ENCODE measurements at regions not wholly inside any gene's neighbourhood (a gene's known extent, or its start where the extent isn't known, plus 50 kb on each side); places are given as distances from the start of the nearest gene placed in this dataset.

DNA sequence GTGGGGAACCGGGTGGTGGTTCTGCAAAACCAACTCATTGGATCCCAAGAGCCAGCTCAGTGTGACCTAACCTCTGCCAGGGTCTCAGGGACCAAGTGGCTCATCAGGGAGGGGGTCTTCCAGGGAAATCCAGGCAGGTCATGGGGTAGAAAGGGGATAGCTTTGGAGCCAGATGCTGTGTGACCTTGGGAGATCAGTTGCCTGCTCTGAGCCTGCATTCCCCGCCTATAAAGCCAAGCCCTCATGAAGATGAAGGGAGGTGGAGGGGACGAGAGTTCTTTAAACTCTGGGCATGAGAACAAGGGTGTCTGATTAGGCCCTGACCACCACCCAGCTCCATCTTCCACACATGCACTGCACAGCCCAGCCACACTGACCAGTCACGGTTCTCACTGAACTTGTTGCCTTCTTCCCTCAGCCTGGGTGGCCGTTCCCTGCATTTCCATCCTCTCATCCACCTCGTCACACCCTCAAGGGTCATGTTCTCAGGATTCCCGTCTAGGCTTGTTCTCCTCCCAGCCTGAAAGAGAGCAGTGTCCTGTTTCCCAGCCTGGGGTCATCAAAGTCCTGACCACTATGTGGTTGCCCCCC, 475.5 kb downstream of the TBC1D22A start:
- no peak overlapping the region for H3K4me3 Mint-ChIP-seq
- H3K9me3 ChIP-seq (ENCODE audit: control extremely low read depth in 1 of 3, control insufficient read depth in 2 of 3, insufficient read depth in 1 of 3, low read length in 2 of 3) = peaks cover 0 to 12% (median 9%) of the 10 kb centered on the region in 3 donors
- ATAC-seq (ENCODE audit: low read depth) (no peak), DNase-seq (no peak)
- no peaks in the 10 kb centered on the region for H3K36me3 ChIP-seq (replicated peaks in 1 of 2; ENCODE audit: control extremely low read depth in 1 of 2, control insufficient read depth in 1 of 2, extremely low read depth in 1 of 2, insufficient read depth in 2 of 2, low read length in 1 of 2)
- ChIA-PET POLR2A (no interaction called here), CTCF (no interaction called here)
- no peak overlapping the region for H3K4me2 ChIP-seq (replicated peaks; ENCODE audit: low read depth, low read length, poor library complexity, severe bottlenecking)
- H3K27me3 ChIP-seq (replicated peaks in 1 of 4; ENCODE audit: control extremely low read depth in 1 of 4, control insufficient read depth in 3 of 4, insufficient read depth in 4 of 4, low read length in 3 of 4) = peaks cover 0 to 5% (median 0%) of the 10 kb centered on the region in 4 experiments
- H4K20me1 ChIP-seq (ENCODE audit: control insufficient read depth, insufficient read depth, low read length, poor library complexity, severe bottlenecking) = no peaks in the 10 kb centered on the region
- H3K27ac ChIP-seq (ENCODE audit: low read length in 2 of 2) = no peak overlapping the region
- no peak overlapping the region for H3K9ac ChIP-seq (ENCODE audit: low read length)
- no peak overlapping the region for H3K27ac Mint-ChIP-seq
- H3K79me2 ChIP-seq (ENCODE audit: control insufficient read depth, insufficient read depth, low read length) = no peaks in the 10 kb centered on the region
- no peak for TF ChIP-seq EZH2 (IDR thresholded peaks at IDR 0.05; ENCODE audit: borderline replicate concordance, insufficient read depth, low read depth, low read length, poor library complexity, severe bottlenecking)
- TF ChIP-seq, protein P1, sequence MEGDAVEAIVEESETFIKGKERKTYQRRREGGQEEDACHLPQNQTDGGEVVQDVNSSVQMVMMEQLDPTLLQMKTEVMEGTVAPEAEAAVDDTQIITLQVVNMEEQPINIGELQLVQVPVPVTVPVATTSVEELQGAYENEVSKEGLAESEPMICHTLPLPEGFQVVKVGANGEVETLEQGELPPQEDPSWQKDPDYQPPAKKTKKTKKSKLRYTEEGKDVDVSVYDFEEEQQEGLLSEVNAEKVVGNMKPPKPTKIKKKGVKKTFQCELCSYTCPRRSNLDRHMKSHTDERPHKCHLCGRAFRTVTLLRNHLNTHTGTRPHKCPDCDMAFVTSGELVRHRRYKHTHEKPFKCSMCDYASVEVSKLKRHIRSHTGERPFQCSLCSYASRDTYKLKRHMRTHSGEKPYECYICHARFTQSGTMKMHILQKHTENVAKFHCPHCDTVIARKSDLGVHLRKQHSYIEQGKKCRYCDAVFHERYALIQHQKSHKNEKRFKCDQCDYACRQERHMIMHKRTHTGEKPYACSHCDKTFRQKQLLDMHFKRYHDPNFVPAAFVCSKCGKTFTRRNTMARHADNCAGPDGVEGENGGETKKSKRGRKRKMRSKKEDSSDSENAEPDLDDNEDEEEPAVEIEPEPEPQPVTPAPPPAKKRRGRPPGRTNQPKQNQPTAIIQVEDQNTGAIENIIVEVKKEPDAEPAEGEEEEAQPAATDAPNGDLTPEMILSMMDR (IDR thresholded peaks at IDR 0.05) = no peak
- H3K9me3 Mint-ChIP-seq (ENCODE audit: insufficient read depth) = peaks cover 3% of the 10 kb centered on the region
- no peak overlapping the region for H2AFZ ChIP-seq (ENCODE audit: insufficient read depth, low read depth, low read length, poor library complexity, severe bottlenecking)
- WGBS (ENCODE audit: insufficient coverage) = 81% methylated on average over 5 of the region's 7 CpGs
- H3K4me1 ChIP-seq (ENCODE audit: control insufficient read depth in 2 of 2, insufficient read depth in 2 of 2, low read length in 2 of 2) = no peaks in the 10 kb centered on the region
- intact Hi-C loops (cut with micrococcal nuclease) = no loop called here
- H3K4me3 ChIP-seq (ENCODE audit: control extremely low read depth in 1 of 5, extremely low read depth in 1 of 5, insufficient read depth in 1 of 5, low read depth in 2 of 5, low read length in 4 of 5) = no peak overlapping the region
- H3K27me3 Mint-ChIP-seq = peaks cover 18% of the 10 kb centered on the region
- no peaks in the 10 kb centered on the region for H3K4me1 Mint-ChIP-seq

DNA sequence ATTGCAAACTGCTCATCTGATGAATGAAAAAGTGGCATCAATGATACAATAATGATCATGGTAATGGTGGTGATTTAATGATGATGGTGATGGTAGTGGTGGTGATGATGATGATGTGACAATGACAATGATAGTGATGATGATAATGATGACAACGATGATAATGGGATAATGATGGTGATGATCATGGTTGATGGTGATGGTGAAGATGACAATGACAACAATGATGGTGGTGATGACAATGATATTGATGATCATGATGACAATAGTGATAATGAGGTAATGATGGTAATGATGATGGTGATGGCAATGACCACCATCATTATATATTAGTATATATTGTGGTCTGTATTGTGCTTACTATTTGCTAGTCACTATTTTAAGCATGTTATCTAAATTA, 474.3 kb downstream of the TBC1D22A start:
- Histone ChIP-seq H3K36me3 (replicated peaks in 1 of 2; ENCODE audit: control extremely low read depth in 1 of 2, control insufficient read depth in 1 of 2, extremely low read depth in 1 of 2, insufficient read depth in 2 of 2, low read length in 1 of 2) (no peaks in the 10 kb centered on the region), H3K4me3 (ENCODE audit: control extremely low read depth in 1 of 5, extremely low read depth in 1 of 5, insufficient read depth in 1 of 5, low read depth in 2 of 5, low read length in 4 of 5) (no peak overlapping the region), H2AFZ (ENCODE audit: insufficient read depth, low read depth, low read length, poor library complexity, severe bottlenecking) (no peak overlapping the region), H3K4me1 (ENCODE audit: control insufficient read depth in 2 of 2, insufficient read depth in 2 of 2, low read length in 2 of 2) (no peaks in the 10 kb centered on the region), H3K27me3 (replicated peaks in 1 of 4; ENCODE audit: control extremely low read depth in 1 of 4, control insufficient read depth in 3 of 4, insufficient read depth in 4 of 4, low read length in 3 of 4) (peaks cover 0 to 5% (median 0%) of the 10 kb centered on the region in 4 experiments), H3K79me2 (ENCODE audit: control insufficient read depth, insufficient read depth, low read length) (no peaks in the 10 kb centered on the region), H3K4me2 (replicated peaks; ENCODE audit: low read depth, low read length, poor library complexity, severe bottlenecking) (no peak overlapping the region), H3K9ac (ENCODE audit: low read length) (no peak overlapping the region), H4K20me1 (ENCODE audit: control insufficient read depth, insufficient read depth, low read length, poor library complexity, severe bottlenecking) (no peaks in the 10 kb centered on the region), H3K9me3 (ENCODE audit: control extremely low read depth in 1 of 3, control insufficient read depth in 2 of 3, insufficient read depth in 1 of 3, low read length in 2 of 3) (peaks cover 0 to 24% (median 9%) of the 10 kb centered on the region in 3 donors), H3K27ac (ENCODE audit: low read length in 2 of 2) (no peak overlapping the region)
- CTCF ChIA-PET = no interaction called here
- Mint-ChIP-seq H3K27ac (no peak overlapping the region), H3K4me3 (no peak overlapping the region), H3K27me3 (peaks cover 14% of the 10 kb centered on the region), H3K9me3 (ENCODE audit: insufficient read depth) (no peaks in the 10 kb centered on the region), H3K4me1 (no peaks in the 10 kb centered on the region)
- TF ChIP-seq, protein P1 (IDR thresholded peaks at IDR 0.05) = no peak
- TF ChIP-seq EZH2 (IDR thresholded peaks at IDR 0.05; ENCODE audit: borderline replicate concordance, insufficient read depth, low read depth, low read length, poor library complexity, severe bottlenecking) = no peak
- WGBS (ENCODE audit: insufficient coverage) = 80% methylated on average over 1 of the region's 1 CpG
- DNase-seq (no peak), ATAC-seq (ENCODE audit: low read depth) (no peak)
- POLR2A ChIA-PET = no interaction called here
- intact Hi-C loops (cut with micrococcal nuclease) = no loop called here
